Hypothalamus (tissue), 51 donors: ENCODE measurements at regions not wholly inside any gene's neighbourhood (a gene's known extent, or its start where the extent isn't known, plus 50 kb on each side); places are given as distances from the start of the nearest gene placed in this dataset.
"Not testable (repeated sequence)": the region's sequence is repeated elsewhere in the genome, so short reads cannot be mapped to it uniquely, and the experiment has no call there.

Experiments
- DNase-seq, 51 donors: peaks; one replicate each; lab custom pipeline; 2025; lab: John Stamatoyannopoulos, UW

GRCh38 chrY:12212394-12212793, 488.6 kb upstream of the USP9Y start:
- no peak for DNase-seq

GRCh38 chrY:12215564-12216022, 485.4 kb upstream of the USP9Y start:
- no peak for DNase-seq

GRCh38 chrY:12230921-12231320, 470.1 kb upstream of the USP9Y start:
- DNase-seq = no peak

GRCh38 chrY:12236399-12236798, 464.6 kb upstream of the USP9Y start:
- DNase-seq = no peak

GRCh38 chrY:12240326-12240725, 460.7 kb upstream of the USP9Y start:
- DNase-seq = not testable (repeated sequence)

- DNase-seq = no peak
These were observed 456.9 kb upstream of the USP9Y start for GRCh38 chrY:12244146-12244545.

GRCh38 chrY:12253756-12254155, 447.3 kb upstream of the USP9Y start:
- DNase-seq = no peak

- DNase-seq = no peak
These were observed 429.9 kb upstream of the USP9Y start for GRCh38 chrY:12271162-12271561.

- no peak for DNase-seq
These were observed 415.4 kb upstream of the USP9Y start for GRCh38 chrY:12285608-12286007.

GRCh38 chrY:12288919-12289318, 412.1 kb upstream of the USP9Y start:
- no peak for DNase-seq

GRCh38 chrY:12289415-12289814, 411.6 kb upstream of the USP9Y start:
- DNase-seq = no peak

- no peak for DNase-seq
These were observed 408.5 kb upstream of the USP9Y start for GRCh38 chrY:12292542-12292941.

- no peak for DNase-seq
These were observed 404.6 kb upstream of the USP9Y start for GRCh38 chrY:12296460-12296859.

GRCh38 chrY:12299796-12300195, 401.2 kb upstream of the USP9Y start:
- not testable (repeated sequence) for DNase-seq

- DNase-seq = no peak
These were observed 397.6 kb upstream of the USP9Y start for GRCh38 chrY:12303464-12303863.

- DNase-seq = no peak
These were observed 395.6 kb upstream of the USP9Y start for GRCh38 chrY:12305456-12305855.

GRCh38 chrY:12309212-12309611, 391.8 kb upstream of the USP9Y start:
- no peak for DNase-seq

- DNase-seq = no peak
These were observed 390.2 kb upstream of the USP9Y start for GRCh38 chrY:12310832-12311231.

- no peak for DNase-seq
These were observed 373.3 kb upstream of the USP9Y start for GRCh38 chrY:12327751-12328150.

- not testable (repeated sequence) for DNase-seq
These were observed 369.1 kb upstream of the USP9Y start for GRCh38 chrY:12331917-12332316.

- no peak for DNase-seq
These were observed 357.8 kb upstream of the USP9Y start for GRCh38 chrY:12343211-12343610.

GRCh38 chrY:12348181-12348580, 352.9 kb upstream of the USP9Y start:
- DNase-seq = no peak

- no peak for DNase-seq
These were observed 343.8 kb upstream of the USP9Y start for GRCh38 chrY:12357204-12357603.

- no peak for DNase-seq
These were observed 343.4 kb upstream of the USP9Y start for GRCh38 chrY:12357655-12358054.
